ENCODE measurements at regions not wholly inside any gene's neighbourhood (a gene's known extent, or its start where the extent isn't known, plus 50 kb on each side); places are given as distances from the start of the nearest gene placed in this dataset.

DNA sequence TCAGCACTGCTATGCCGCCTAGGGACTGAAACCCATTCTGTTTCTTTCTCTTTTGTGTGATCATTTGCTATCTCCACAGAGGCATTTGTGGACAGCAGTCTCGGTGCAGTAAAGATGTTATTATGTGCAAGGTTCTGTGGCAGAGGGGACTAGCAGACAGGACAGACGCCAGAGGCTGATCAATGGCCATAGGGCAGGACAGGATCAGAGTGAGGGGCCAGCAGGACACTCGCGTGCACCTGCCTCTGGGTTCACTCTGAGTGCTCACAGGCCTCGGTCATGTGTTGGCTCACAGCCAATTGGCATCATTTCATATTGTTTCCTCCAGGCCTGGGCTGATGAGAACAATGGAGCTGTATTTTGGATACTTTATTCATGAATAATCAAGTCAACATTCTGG is 212.6 kb downstream of the TGFB2 start:
- Histone ChIP-seq H3K4me3 (ENCODE audit: control insufficient read depth in 1 of 7, extremely low read depth in 1 of 7, insufficient read depth in 4 of 7, low read depth in 2 of 7, low read length in 6 of 7) (no peak overlapping the region), H3K9me3 (ENCODE audit: control extremely low read depth in 1 of 5, control insufficient read depth in 4 of 5, insufficient read depth in 2 of 5, low read depth in 1 of 5, low read length in 4 of 5) (no peaks in the 10 kb centered on the region), H3K27me3 (replicated peaks in 2 of 5; ENCODE audit: control insufficient read depth in 4 of 5, insufficient read depth in 5 of 5, low read length in 4 of 5) (no peaks in the 10 kb centered on the region), H3K27ac (ENCODE audit: insufficient read depth in 1 of 2, low read depth in 1 of 2, low read length in 2 of 2, poor library complexity in 1 of 2, severe bottlenecking in 2 of 2) (no peak overlapping the region), H3K4me1 (ENCODE audit: control extremely low read depth in 1 of 4, control insufficient read depth in 4 of 4, insufficient read depth in 4 of 4, low read length in 3 of 4) (no peaks in the 10 kb centered on the region), H3K36me3 (ENCODE audit: control insufficient read depth in 4 of 4, insufficient read depth in 4 of 4, low read length in 3 of 4) (no peaks in the 10 kb centered on the region)
- DNase-seq, result no peak
- POLR2A ChIA-PET, result no interaction called here
- 97% methylated on average over 5 of the region's 6 CpGs for WGBS (ENCODE audit: insufficient coverage)
- CTCF ChIA-PET, result no interaction called here

DNA sequence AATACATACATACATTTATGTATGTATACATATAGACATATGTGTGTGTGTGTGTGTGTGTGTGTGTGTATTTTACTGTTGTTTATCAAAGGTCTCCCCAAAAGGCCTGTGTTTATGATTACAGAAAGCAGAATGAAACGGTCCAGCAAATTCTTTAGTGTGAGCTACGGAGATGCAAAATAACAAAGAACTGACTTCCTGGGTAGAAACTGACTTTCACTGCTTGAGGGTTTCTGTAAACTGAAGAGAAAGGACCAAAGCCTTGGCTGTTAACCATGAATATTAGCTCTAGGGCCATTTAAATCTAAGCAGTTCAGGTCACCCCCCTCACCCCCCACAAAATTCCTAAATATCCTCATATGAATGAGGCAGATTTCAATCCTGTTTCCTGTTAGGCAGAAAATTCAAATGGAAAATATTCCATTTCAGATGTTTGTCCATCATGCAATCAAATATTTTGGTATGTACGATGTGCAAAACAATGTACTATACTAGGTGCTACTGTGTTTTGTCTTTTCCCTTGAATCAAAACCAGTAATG is 213.2 kb downstream of the TGFB2 start:
- 90% methylated on average over 2 of the region's 3 CpGs for WGBS (ENCODE audit: insufficient coverage)
- Histone ChIP-seq H3K4me3 (ENCODE audit: control insufficient read depth in 1 of 7, extremely low read depth in 1 of 7, insufficient read depth in 4 of 7, low read depth in 2 of 7, low read length in 6 of 7) (no peak overlapping the region), H3K4me1 (ENCODE audit: control extremely low read depth in 1 of 4, control insufficient read depth in 4 of 4, insufficient read depth in 4 of 4, low read length in 3 of 4) (no peaks in the 10 kb centered on the region), H3K27ac (ENCODE audit: insufficient read depth in 1 of 2, low read depth in 1 of 2, low read length in 2 of 2, poor library complexity in 1 of 2, severe bottlenecking in 2 of 2) (no peak overlapping the region), H3K27me3 (replicated peaks in 2 of 5; ENCODE audit: control insufficient read depth in 4 of 5, insufficient read depth in 5 of 5, low read length in 4 of 5) (peaks cover 0 to 2% (median 0%) of the 10 kb centered on the region in 5 experiments), H3K36me3 (ENCODE audit: control insufficient read depth in 4 of 4, insufficient read depth in 4 of 4, low read length in 3 of 4) (no peaks in the 10 kb centered on the region), H3K9me3 (ENCODE audit: control extremely low read depth in 1 of 5, control insufficient read depth in 4 of 5, insufficient read depth in 2 of 5, low read depth in 1 of 5, low read length in 4 of 5) (no peaks in the 10 kb centered on the region)
- CTCF ChIA-PET, result no interaction called here
- POLR2A ChIA-PET, result no interaction called here
- DNase-seq, result no peak

DNA sequence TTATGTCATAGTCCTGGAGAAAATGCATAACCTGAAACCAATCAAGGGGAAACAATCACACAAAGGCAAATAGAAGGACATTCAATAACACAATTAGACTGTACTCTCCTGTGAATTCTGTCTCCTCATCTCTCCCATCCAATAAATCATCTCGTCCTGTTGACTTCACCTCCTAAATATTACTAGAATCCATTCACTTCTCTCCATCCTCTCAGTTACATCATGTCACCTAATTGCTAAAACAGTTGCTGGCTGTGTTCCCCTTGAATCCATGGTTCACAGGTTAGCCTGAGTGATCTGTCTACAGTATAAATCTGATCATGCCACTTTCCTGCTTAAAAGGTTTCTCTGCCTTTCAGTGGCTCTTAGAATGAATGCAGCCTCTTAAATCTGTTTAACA is 220.2 kb downstream of the TGFB2 start:
- ChIA-PET POLR2A (no interaction called here), CTCF (interaction anchor here (1.3 kb wide), 1 partner anchor 23 kb away, joined by 3 read pairs; no protein-coding TSS in a partner anchor)
- Histone ChIP-seq H3K27me3 (replicated peaks in 2 of 5; ENCODE audit: control insufficient read depth in 4 of 5, insufficient read depth in 5 of 5, low read length in 4 of 5) (peaks cover 0 to 2% (median 0%) of the 10 kb centered on the region in 5 experiments), H3K4me1 (ENCODE audit: control extremely low read depth in 1 of 4, control insufficient read depth in 4 of 4, insufficient read depth in 4 of 4, low read length in 3 of 4) (no peaks in the 10 kb centered on the region), H3K36me3 (ENCODE audit: control insufficient read depth in 4 of 4, insufficient read depth in 4 of 4, low read length in 3 of 4) (no peaks in the 10 kb centered on the region), H3K27ac (ENCODE audit: insufficient read depth in 1 of 2, low read depth in 1 of 2, low read length in 2 of 2, poor library complexity in 1 of 2, severe bottlenecking in 2 of 2) (no peak overlapping the region), H3K4me3 (ENCODE audit: control insufficient read depth in 1 of 7, extremely low read depth in 1 of 7, insufficient read depth in 4 of 7, low read depth in 2 of 7, low read length in 6 of 7) (no peak overlapping the region), H3K9me3 (ENCODE audit: control extremely low read depth in 1 of 5, control insufficient read depth in 4 of 5, insufficient read depth in 2 of 5, low read depth in 1 of 5, low read length in 4 of 5) (no peaks in the 10 kb centered on the region)
- DNase-seq, result no peak
- 92% methylated on average over 1 of the region's 1 CpG for WGBS (ENCODE audit: insufficient coverage)

GRCh38 chr1:218568962-218569550 is 223.9 kb downstream of the TGFB2 start:
- Histone ChIP-seq H3K36me3 (ENCODE audit: control insufficient read depth in 4 of 4, insufficient read depth in 4 of 4, low read length in 3 of 4) (no peaks in the 10 kb centered on the region), H3K4me3 (ENCODE audit: control insufficient read depth in 1 of 7, extremely low read depth in 1 of 7, insufficient read depth in 4 of 7, low read depth in 2 of 7, low read length in 6 of 7) (no peak overlapping the region), H3K27ac (ENCODE audit: insufficient read depth in 1 of 2, low read depth in 1 of 2, low read length in 2 of 2, poor library complexity in 1 of 2, severe bottlenecking in 2 of 2) (no peak overlapping the region), H3K9me3 (ENCODE audit: control extremely low read depth in 1 of 5, control insufficient read depth in 4 of 5, insufficient read depth in 2 of 5, low read depth in 1 of 5, low read length in 4 of 5) (peaks cover 0 to 2% (median 0%) of the 10 kb centered on the region in 5 experiments), H3K27me3 (replicated peaks in 2 of 5; ENCODE audit: control insufficient read depth in 4 of 5, insufficient read depth in 5 of 5, low read length in 4 of 5) (no peaks in the 10 kb centered on the region), H3K4me1 (ENCODE audit: control extremely low read depth in 1 of 4, control insufficient read depth in 4 of 4, insufficient read depth in 4 of 4, low read length in 3 of 4) (no peaks in the 10 kb centered on the region)
- 80% methylated on average over 1 of the region's 5 CpGs for WGBS (ENCODE audit: insufficient coverage)
- DNase-seq, result no peak
- ChIA-PET POLR2A (no interaction called here), CTCF (no interaction called here)

DNA sequence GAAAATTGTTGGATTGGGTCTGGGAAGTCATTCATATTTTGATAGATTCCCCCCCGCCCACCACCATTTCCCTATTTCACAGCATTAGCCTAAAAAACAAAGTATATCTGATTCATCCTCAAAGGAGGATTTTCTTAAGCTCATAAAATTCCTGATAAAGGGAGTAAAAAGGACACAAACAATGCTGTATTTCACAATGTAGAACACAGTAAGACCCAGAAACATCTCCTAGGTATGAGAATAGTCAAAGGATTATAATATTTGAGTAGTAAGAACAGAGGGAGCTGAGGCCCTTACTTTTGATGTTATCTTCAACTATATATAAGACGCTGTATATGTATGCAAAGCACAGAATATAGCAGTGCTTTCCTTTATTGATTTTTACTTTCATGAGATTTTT is 225.3 kb downstream of the TGFB2 start:
- no peak overlapping the region for H3K4me3 ChIP-seq (ENCODE audit: control insufficient read depth in 1 of 7, extremely low read depth in 1 of 7, insufficient read depth in 4 of 7, low read depth in 2 of 7, low read length in 6 of 7)
- DNase-seq, result no peak
- ChIA-PET POLR2A (no interaction called here), CTCF (no interaction called here)
- H3K9me3 ChIP-seq (ENCODE audit: control extremely low read depth in 1 of 5, control insufficient read depth in 4 of 5, insufficient read depth in 2 of 5, low read depth in 1 of 5, low read length in 4 of 5), result peaks cover 0 to 2% (median 0%) of the 10 kb centered on the region in 5 experiments
- no peaks in the 10 kb centered on the region for H3K36me3 ChIP-seq (ENCODE audit: control insufficient read depth in 4 of 4, insufficient read depth in 4 of 4, low read length in 3 of 4)
- H3K27me3 ChIP-seq (replicated peaks in 2 of 5; ENCODE audit: control insufficient read depth in 4 of 5, insufficient read depth in 5 of 5, low read length in 4 of 5), result no peaks in the 10 kb centered on the region
- no peaks in the 10 kb centered on the region for H3K4me1 ChIP-seq (ENCODE audit: control extremely low read depth in 1 of 4, control insufficient read depth in 4 of 4, insufficient read depth in 4 of 4, low read length in 3 of 4)
- WGBS (ENCODE audit: insufficient coverage), result no CpG with 5 or more reads among the region's 2 CpGs
- H3K27ac ChIP-seq (ENCODE audit: insufficient read depth in 1 of 2, low read depth in 1 of 2, low read length in 2 of 2, poor library complexity in 1 of 2, severe bottlenecking in 2 of 2), result no peak overlapping the region

- no peak overlapping the region for H3K4me3 ChIP-seq (ENCODE audit: control insufficient read depth in 1 of 7, extremely low read depth in 1 of 7, insufficient read depth in 4 of 7, low read depth in 2 of 7, low read length in 6 of 7)
- H3K36me3 ChIP-seq (ENCODE audit: control insufficient read depth in 4 of 4, insufficient read depth in 4 of 4, low read length in 3 of 4), result no peaks in the 10 kb centered on the region
- no peaks in the 10 kb centered on the region for H3K4me1 ChIP-seq (ENCODE audit: control extremely low read depth in 1 of 4, control insufficient read depth in 4 of 4, insufficient read depth in 4 of 4, low read length in 3 of 4)
- ChIA-PET CTCF (no interaction called here), POLR2A (no interaction called here)
- H3K9me3 ChIP-seq (ENCODE audit: control extremely low read depth in 1 of 5, control insufficient read depth in 4 of 5, insufficient read depth in 2 of 5, low read depth in 1 of 5, low read length in 4 of 5), result peaks cover 0 to 2% (median 0%) of the 10 kb centered on the region in 5 experiments
- peaks cover 0 to under 1% (median 0%) of the 10 kb centered on the region in 5 experiments for H3K27me3 ChIP-seq (replicated peaks in 2 of 5; ENCODE audit: control insufficient read depth in 4 of 5, insufficient read depth in 5 of 5, low read length in 4 of 5)
- DNase-seq, result no peak
- no peak overlapping the region for H3K27ac ChIP-seq (ENCODE audit: insufficient read depth in 1 of 2, low read depth in 1 of 2, low read length in 2 of 2, poor library complexity in 1 of 2, severe bottlenecking in 2 of 2)
- WGBS (ENCODE audit: insufficient coverage), result no CpG with 5 or more reads among the region's 6 CpGs
These were observed 226.4 kb downstream of the TGFB2 start for GRCh38 chr1:218571491-218571890.

- 100% methylated on average over 3 of the region's 4 CpGs for WGBS (ENCODE audit: insufficient coverage)
- Histone ChIP-seq H3K36me3 (ENCODE audit: control insufficient read depth in 4 of 4, insufficient read depth in 4 of 4, low read length in 3 of 4) (no peaks in the 10 kb centered on the region), H3K4me3 (ENCODE audit: control insufficient read depth in 1 of 7, extremely low read depth in 1 of 7, insufficient read depth in 4 of 7, low read depth in 2 of 7, low read length in 6 of 7) (no peak overlapping the region), H3K4me1 (ENCODE audit: control extremely low read depth in 1 of 4, control insufficient read depth in 4 of 4, insufficient read depth in 4 of 4, low read length in 3 of 4) (no peaks in the 10 kb centered on the region), H3K27ac (ENCODE audit: insufficient read depth in 1 of 2, low read depth in 1 of 2, low read length in 2 of 2, poor library complexity in 1 of 2, severe bottlenecking in 2 of 2) (no peak overlapping the region), H3K27me3 (replicated peaks in 2 of 5; ENCODE audit: control insufficient read depth in 4 of 5, insufficient read depth in 5 of 5, low read length in 4 of 5) (peaks cover 0 to 3% (median 0%) of the 10 kb centered on the region in 5 experiments), H3K9me3 (ENCODE audit: control extremely low read depth in 1 of 5, control insufficient read depth in 4 of 5, insufficient read depth in 2 of 5, low read depth in 1 of 5, low read length in 4 of 5) (peaks cover 0 to 2% (median 0%) of the 10 kb centered on the region in 5 experiments)
- ChIA-PET POLR2A (no interaction called here), CTCF (no interaction called here)
- DNase-seq, result no peak
These were observed 226.9 kb downstream of the TGFB2 start for GRCh38 chr1:218572050-218572449.
